Uterus (tissue), 3 donors: ENCODE measurements at regions not wholly inside any gene's neighbourhood (a gene's known extent, or its start where the extent isn't known, plus 50 kb on each side); places are given as distances from the start of the nearest gene placed in this dataset.

Experiments used
- DNase-seq, 2 donors: peaks; one replicate each; pipeline ENCODE4 v3.0.0-alpha.2; 2019 to 2020
- H3K27ac ChIP-seq, 2 donors: fragments of 200-600 bp; sonication (generic); 1 replicate in 1 of 2; 2 replicates in 1 of 2; pipeline ENCODE4 v1.5.1; 2016 to 2018
- H3K27me3 ChIP-seq, 2 donors: fragments of 200-600 bp; sonication (generic); one replicate each; pipeline ENCODE4 v1.5.1; 2018 to 2019; ENCODE audit warnings: control low read depth in 1 of 2
- H3K36me3 ChIP-seq, 2 donors: fragments of 200-600 bp; sonication (generic); one replicate each; pipeline ENCODE4 v1.5.1; 2019; ENCODE audit warnings: control low read depth in 1 of 2
- H3K4me1 ChIP-seq, 2 donors: fragments of 200-600 bp; sonication (generic); one replicate each; pipeline ENCODE4 v1.5.1; 2018 to 2019; ENCODE audit warnings: control low read depth in 1 of 2
- H3K4me3 ChIP-seq, 2 donors: fragments of 200-600 bp; sonication (generic); 1 replicate in 1 of 2; 2 replicates in 1 of 2; pipeline ENCODE4 v1.5.1; 2018 to 2019; ENCODE audit warnings: mild to moderate bottlenecking in 1 of 2
- H3K9me3 ChIP-seq, 2 donors: fragments of 200-600 bp; sonication (generic); one replicate each; pipeline ENCODE4 v1.5.1; 2019; ENCODE audit warnings: control low read depth in 1 of 2
- CTCF ChIP-seq, 4 experiments: fragments of 200-600 bp in 2 of 4; fragments of 450-650 bp in 2 of 4; sonication (generic) in 2 of 4; IDR thresholded peaks; one replicate each; pipeline ENCODE4 v1.5.1; 2016 to 2019; ENCODE audit warnings: antibody characterized with exemption in 4 of 4, mild to moderate bottlenecking in 2 of 4, moderate library complexity in 1 of 4
- POLR2A ChIP-seq, 2 donors: fragments of 450-650 bp; IDR thresholded peaks; one replicate each; pipeline ENCODE4 v1.6.1; 2016; ENCODE audit warnings: antibody characterized with exemption in 2 of 2, mild to moderate bottlenecking in 1 of 2, moderate library complexity in 1 of 2
- intact Hi-C: fragments of 100-400 bp; cut with DNase I; formaldehyde crosslinking; loops from one replicate; pipeline ENCODE4 v1.15.1; 2023; ENCODE audit warnings: low total_unique reads
- donor health status: DM: yes; HTN: yes; CAD: no.

- intact Hi-C loops, result no loop called here
- Histone ChIP-seq H3K36me3 (no peaks in the 10 kb centered on the region), H3K4me3 (no peak overlapping the region), H3K4me1 (no peaks in the 10 kb centered on the region), H3K9me3 (no peaks in the 10 kb centered on the region), H3K27me3 (no peaks in the 10 kb centered on the region), H3K27ac (no peak overlapping the region)
- TF ChIP-seq CTCF (IDR thresholded peaks at IDR 0.05) (no peak), POLR2A (IDR thresholded peaks at IDR 0.05) (no peak)
- no peak for DNase-seq
These were observed 174.3 kb upstream of the ANXA10 start for GRCh38 chr4:167918077-167918476.

GRCh38 chr4:167930166-167930565 is 162.2 kb upstream of the ANXA10 start:
- Histone ChIP-seq H3K4me3 (no peak overlapping the region), H3K9me3 (no peaks in the 10 kb centered on the region), H3K27ac (no peak overlapping the region), H3K4me1 (no peaks in the 10 kb centered on the region), H3K27me3 (no peaks in the 10 kb centered on the region), H3K36me3 (no peaks in the 10 kb centered on the region)
- no peak for DNase-seq
- TF ChIP-seq POLR2A (IDR thresholded peaks at IDR 0.05), result no peak
- TF ChIP-seq CTCF (IDR thresholded peaks at IDR 0.05), result no peak
- intact Hi-C loops, result no loop called here

GRCh38 chr4:167934216-167934615 is 158.1 kb upstream of the ANXA10 start:
- no peak for DNase-seq
- H3K4me3 ChIP-seq, result no peak overlapping the region
- H3K9me3 ChIP-seq, result no peaks in the 10 kb centered on the region
- H3K27me3 ChIP-seq, result no peaks in the 10 kb centered on the region
- no peaks in the 10 kb centered on the region for H3K4me1 ChIP-seq
- no peak overlapping the region for H3K27ac ChIP-seq
- intact Hi-C loops, result no loop called here
- TF ChIP-seq POLR2A (IDR thresholded peaks at IDR 0.05), result no peak
- no peak for TF ChIP-seq CTCF (IDR thresholded peaks at IDR 0.05)
- no peaks in the 10 kb centered on the region for H3K36me3 ChIP-seq

GRCh38 chr4:167939863-167940616 is 152.3 kb upstream of the ANXA10 start:
- no peak overlapping the region for H3K4me3 ChIP-seq
- intact Hi-C loops, result no loop called here
- DNase-seq, result no peak
- H3K27ac ChIP-seq, result no peak overlapping the region
- H3K4me1 ChIP-seq, result no peaks in the 10 kb centered on the region
- TF ChIP-seq POLR2A (IDR thresholded peaks at IDR 0.05) (no peak), CTCF (IDR thresholded peaks at IDR 0.05) (no peak)
- H3K27me3 ChIP-seq, result no peaks in the 10 kb centered on the region
- no peaks in the 10 kb centered on the region for H3K9me3 ChIP-seq
- H3K36me3 ChIP-seq, result no peaks in the 10 kb centered on the region

- Histone ChIP-seq H3K36me3 (no peaks in the 10 kb centered on the region), H3K9me3 (no peaks in the 10 kb centered on the region), H3K27me3 (no peaks in the 10 kb centered on the region), H3K4me3 (no peak overlapping the region), H3K27ac (no peak overlapping the region), H3K4me1 (no peaks in the 10 kb centered on the region)
- TF ChIP-seq POLR2A (IDR thresholded peaks at IDR 0.05), result no peak
- no peak for TF ChIP-seq CTCF (IDR thresholded peaks at IDR 0.05)
- intact Hi-C loops, result no loop called here
- no peak for DNase-seq
These were observed 148.3 kb upstream of the ANXA10 start for GRCh38 chr4:167943872-167944505.
